HG03280 (cell line): ENCODE measurements at regions not wholly inside any gene's neighbourhood (a gene's known extent, or its start where the extent isn't known, plus 50 kb on each side); places are given as distances from the start of the nearest gene placed in this dataset.
A peak's percentile ranks its signal among the peaks of the same experiment; 100 is the strongest.
"Not testable (repeated sequence)": the region's sequence is repeated elsewhere in the genome, so short reads cannot be mapped to it uniquely, and the experiment has no call there.

Source experiments
- ATAC-seq: cut with Tn5 transposase; IDR thresholded peaks from one replicate; pipeline ENCODE4 v1.9.1; 2021; ENCODE audit warnings: mild to moderate bottlenecking, moderate library complexity; ENCODE audit not compliant: unreplicated experiment

DNA sequence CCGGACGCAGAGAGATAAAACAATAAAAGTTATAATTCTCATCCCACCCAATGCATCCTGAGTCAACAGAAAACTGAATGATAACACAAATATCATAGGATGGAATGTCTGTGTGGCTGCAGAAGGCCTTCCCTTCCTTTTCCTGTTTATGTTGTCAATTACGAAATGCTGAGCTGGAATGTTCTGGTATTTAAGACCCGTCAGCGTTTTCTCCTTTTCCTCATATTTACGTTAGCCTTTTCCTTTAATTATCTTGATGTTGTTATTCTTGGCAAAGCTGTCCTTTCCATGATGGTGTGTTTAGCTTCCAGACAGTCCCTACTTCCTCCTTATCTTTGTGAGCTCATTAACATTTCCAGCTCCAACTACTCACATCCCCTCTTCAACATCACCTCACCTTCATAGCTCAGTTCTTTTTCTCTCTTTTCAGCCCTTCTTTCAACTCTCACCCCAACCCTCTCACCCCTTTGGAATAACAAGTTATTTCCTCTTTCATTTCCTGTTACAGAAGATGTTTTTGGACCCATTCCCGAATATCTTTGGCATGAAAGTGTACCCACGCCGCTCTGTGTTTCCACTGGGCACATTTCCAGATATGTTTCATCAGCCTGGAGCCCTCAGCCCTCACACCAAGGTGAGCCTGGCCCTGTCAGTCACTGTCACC is 221.6 kb downstream of the NR2F1-AS1 start:
- ATAC-seq = no peak

GRCh38 chr5:93358176-93358575 is 222.8 kb downstream of the NR2F1-AS1 start:
- no peak for ATAC-seq

GRCh38 chr5:93357686-93358085 is 223.3 kb downstream of the NR2F1-AS1 start:
- ATAC-seq = no peak

GRCh38 chr5:93355691-93356090 is 225.3 kb downstream of the NR2F1-AS1 start:
- no peak for ATAC-seq

DNA sequence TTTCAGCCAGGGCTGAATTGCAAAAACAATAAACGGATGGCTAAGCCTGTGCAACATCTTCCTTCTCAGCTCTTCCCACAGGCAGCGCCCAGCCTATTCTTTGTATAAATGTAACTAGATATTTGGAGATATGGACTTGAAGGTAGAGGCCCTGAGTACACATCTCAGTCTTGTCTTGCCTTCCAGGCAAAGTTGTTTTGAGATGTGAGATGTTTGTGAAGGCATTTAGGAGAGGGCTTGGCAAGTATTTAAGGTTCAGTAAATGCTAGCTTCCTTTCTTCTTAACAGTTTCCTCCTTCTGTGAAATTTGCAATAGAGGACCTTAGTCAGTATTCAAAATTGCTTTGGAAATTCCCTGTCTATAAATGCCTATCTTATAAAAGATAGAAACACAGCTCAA is 228.8 kb downstream of the NR2F1-AS1 start:
- ATAC-seq = no peak

- ATAC-seq = no peak
Measured at GRCh38 chr5:93349613-93350012, 231.4 kb downstream of the NR2F1-AS1 start.

GRCh38 chr5:93348231-93348630 is 232.8 kb downstream of the NR2F1-AS1 start:
- ATAC-seq = no peak

DNA sequence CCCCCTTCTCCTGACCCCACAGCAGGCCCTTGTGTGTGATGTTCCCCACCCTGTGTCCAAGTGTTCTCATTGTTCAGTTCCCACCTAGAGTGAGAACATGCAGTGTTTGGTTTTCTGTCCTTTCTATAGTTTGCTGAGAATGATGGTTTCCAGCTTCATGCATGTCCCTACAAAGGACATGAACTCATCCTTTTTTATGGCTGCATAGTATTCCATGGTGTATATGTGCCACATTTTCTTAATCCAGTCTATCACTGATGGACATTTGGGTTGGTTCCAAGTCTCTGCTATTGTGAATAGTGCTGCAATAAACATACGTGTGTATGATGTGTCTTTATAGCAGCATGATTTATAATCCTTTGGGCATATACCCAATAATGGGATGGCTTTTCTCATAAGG is 234.2 kb downstream of the NR2F1-AS1 start:
- ATAC-seq = not testable (repeated sequence)

DNA sequence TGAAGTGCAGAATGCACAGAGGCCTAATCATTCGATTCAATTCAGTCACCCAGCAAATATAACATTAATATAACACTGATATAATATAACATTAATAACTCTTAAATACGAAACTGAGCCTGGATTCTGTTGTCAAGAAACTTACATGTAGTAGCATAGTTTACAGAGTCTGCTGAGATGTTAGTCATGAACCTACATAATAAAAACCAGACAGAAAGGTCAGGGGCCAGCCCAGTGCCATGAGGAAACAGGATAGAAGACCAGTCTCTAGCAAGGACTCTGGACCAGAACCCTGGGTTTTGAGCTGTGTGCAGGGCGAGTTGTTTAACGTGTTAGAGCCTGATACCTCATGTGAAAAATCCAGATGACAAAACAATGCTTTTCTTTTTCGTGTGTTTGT is 234.7 kb downstream of the NR2F1-AS1 start:
- no peak for ATAC-seq

DNA sequence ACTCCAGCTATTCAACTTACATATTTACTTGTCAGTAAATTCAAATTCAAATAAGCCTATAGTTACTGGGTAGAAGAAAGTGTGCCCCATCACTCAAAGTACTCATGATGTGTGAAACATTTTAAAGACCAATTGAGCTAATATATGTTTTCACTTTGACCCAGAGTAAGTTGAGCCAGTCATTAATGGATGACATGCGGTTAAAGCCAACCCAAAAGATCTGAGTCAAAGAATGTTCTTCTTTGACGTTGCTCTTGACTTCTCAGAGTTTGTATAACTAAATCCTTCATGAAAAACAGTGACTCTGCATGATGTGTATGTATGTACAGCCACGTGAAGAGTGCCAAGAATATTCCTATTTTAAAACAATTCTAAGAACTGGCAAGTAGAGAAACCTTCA is 237.4 kb downstream of the NR2F1-AS1 start:
- peak; percentile 70 for ATAC-seq

- ATAC-seq = peak; percentile 72
Measured at GRCh38 chr5:93342563-93343061, 238.4 kb downstream of the NR2F1-AS1 start.

DNA sequence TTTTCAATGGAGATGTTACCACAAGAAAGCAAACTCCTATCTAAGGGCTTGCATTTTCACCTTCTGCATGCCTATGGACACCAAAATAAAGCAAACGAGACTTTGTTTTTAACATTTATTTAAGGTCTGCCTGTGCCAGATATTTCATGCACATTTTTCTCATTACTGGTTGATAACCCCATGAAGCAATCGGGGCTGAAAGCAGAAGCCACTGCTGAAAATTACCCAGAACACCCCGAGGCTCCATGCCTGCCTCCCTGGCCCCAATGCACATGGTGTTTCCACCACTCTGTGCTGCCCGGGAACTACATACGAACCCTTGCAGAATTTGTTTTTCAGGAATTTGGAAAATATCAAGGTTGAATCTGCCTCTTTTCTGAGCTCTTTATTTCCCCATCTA is 240.1 kb downstream of the NR2F1-AS1 start:
- ATAC-seq = no peak

GRCh38 chr5:93337138-93337537 is 243.9 kb downstream of the NR2F1-AS1 start:
- ATAC-seq = no peak

DNA sequence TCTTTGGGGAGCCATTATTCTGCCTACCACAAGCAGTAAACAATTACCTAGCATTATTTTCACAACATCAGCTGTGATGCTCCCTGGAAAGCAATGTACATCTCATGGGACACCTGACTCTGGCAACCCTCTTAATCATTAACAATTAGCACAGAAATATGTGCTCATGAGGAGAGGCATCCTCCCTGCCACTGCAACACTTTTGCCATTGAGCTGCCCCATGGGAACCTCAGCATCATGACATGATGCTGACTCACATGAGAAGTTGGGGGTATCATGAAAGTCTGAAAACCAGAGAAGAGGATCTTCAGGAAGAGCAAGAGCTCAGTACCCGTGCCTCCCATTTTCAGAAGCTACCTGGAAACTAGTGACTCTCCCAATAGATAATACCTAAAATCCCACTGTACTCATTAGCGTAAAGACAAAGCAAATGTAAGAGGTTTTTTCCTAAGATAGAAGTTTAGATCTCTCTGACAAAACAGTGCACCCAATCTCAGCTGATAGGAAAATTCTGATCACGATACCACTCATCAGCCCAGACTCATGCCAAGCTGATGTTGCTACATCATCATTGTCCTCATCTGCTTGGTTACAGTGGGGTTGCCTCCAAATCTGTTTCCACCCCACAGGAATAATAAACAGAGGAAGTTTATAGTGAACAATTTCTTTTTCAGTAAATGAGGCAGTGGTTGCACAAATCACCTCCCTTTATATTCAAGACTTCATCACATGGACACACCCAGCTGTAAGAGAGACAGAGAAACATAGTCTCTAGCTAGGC is 244.5 kb downstream of the NR2F1-AS1 start:
- no peak for ATAC-seq

DNA sequence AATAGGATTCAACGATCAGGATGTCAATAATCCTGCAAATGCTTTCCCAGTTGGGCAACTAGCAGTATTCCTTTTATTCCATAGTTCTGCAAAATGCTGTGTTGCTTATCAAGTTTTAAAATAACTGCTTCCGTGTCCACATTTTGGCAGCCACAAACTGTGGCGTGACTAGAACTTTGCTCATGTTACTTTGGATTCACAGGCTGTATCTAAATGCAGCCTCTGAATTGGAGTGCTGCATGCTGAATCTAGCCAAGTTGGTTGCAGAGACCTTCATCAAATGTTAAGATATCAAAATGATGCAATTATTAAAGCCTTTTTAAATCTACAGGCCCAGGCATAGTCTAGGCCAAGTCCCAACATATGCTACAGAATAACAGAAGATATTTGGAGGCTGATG is 249.2 kb downstream of the NR2F1-AS1 start:
- ATAC-seq = no peak

DNA sequence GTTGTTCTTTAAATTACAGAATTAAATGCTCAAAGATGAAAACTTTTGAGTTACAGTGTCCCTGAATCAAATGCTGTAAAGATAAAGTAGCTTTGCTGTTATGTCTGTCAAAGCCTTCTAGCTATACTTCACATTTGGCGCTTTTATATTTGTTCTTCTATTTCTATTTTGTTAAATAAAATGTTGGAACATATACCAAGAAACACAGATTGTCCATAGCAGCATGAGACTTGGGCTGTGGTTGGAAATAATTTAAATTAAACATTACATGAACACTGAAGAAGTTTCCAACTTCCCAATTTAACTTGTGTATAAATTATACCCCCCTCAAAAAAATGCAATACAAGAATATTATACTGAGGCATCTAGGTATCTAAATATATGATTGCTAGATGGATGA is 249.8 kb downstream of the NR2F1-AS1 start:
- ATAC-seq = no peak

DNA sequence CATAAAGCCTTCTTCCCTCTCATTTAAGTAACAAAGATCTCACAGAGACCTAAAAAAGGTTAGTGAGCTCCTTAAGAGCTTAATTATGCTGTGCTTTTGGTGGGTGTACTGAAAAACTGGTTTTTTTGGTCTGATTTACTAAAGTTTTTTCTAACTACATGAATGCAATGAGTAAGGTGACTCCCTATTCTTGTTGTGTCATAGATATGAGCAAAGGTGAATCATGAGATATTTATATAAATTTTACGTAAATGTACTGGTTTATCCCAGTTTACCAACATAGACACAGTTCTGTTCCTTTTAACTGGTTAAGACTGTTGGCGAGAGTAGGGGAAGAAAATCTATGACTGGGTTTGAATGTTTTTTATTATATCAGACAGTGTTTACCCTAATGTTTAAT is 250.5 kb downstream of the NR2F1-AS1 start:
- ATAC-seq = no peak

DNA sequence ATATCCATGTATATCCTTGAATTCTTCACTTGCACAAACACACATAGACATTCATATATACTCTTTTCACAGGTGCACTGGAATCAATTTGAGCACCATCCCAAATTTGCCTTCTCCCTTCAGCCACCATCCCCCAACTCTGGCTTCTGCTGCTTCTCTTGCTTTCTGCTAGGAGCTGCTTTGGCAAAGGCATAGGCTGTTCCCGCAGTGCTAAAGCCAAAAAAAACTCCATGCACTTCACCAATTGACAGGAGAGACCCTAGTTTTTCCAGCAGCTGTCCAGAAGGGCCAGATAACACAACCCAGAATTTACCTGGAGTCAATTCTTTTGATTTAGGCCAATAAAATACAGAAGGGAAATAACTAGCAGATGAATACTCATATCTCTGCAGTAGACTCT is 251.3 kb downstream of the NR2F1-AS1 start:
- ATAC-seq = no peak

DNA sequence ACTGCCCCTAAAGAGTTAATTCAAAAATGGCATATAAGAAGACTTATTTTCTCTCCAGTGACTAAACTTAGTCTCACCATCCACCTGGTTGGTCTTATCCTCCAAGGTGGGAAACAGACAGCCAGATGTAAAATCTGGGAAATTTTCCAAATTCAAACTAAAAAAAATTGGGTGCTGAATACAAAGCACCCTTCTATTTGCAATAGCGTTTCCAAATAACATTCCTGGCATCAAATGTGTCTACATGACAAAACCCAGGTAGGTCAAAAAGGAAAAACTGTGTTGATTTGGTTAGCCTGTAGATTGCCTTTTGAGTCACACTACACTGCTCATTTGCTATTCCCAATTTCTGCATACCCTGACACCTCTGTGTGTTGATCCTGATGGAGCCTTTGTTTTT is 252.2 kb downstream of the NR2F1-AS1 start:
- no peak for ATAC-seq

- no peak for ATAC-seq
Measured at GRCh38 chr5:93327605-93328004, 253.4 kb downstream of the NR2F1-AS1 start.

GRCh38 chr5:93325946-93326345 is 255.1 kb downstream of the NR2F1-AS1 start:
- no peak for ATAC-seq
